GM18505 (cell line): ENCODE measurements at regions not wholly inside any gene's neighbourhood (a gene's known extent, or its start where the extent isn't known, plus 50 kb on each side); places are given as distances from the start of the nearest gene placed in this dataset.

Experiments
- ATAC-seq: cut with Tn5 transposase; IDR thresholded peaks from one replicate; pipeline ENCODE4 v1.9.1; 2021; ENCODE audit not compliant: unreplicated experiment
- POLR2A ChIP-seq: IDR thresholded peaks from 4 replicates; pipeline ENCODE4 v1.6.1; 2011; ENCODE audit warnings: borderline replicate concordance; ENCODE audit not compliant: insufficient read depth, insufficient read length; ENCODE audit errors: extremely low read depth

DNA sequence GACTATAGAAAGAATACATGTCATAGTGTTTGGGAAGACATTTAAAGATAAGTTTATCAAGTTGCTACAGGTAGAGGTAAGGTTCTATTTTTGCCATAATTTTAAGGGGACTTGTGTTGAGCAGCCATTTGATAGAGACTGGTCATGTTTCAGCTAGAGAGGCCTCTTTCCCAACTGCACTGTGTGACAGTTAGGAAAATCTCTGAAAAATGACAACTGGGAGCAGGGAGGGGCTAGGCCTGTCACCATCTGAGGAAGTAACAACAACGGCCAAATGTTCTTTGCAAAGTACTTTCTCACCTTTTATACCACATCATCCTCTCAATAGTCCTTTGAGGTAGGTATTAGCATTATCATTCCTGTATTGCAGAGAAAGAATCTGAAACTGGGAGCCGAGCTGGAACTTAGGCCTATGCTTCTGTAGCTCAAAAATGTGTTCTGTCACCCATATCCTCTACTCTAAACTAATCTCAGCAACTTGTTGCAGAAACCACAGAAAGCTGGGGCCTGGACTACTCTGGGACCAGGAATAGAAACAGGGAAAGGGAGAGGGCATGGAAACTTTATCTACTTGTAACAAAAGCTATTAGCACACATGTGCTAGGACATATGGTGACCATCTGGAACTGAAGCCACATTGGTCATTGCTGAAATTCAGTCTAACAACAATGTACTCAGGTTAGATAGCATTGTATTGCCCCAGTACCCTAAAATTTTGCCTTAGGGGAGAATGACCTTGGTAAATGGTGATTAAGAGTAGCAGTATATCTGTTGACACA, 198.9 kb downstream of the MID1IP1 start:
- ATAC-seq = no peak
- no peak for TF ChIP-seq POLR2A

DNA sequence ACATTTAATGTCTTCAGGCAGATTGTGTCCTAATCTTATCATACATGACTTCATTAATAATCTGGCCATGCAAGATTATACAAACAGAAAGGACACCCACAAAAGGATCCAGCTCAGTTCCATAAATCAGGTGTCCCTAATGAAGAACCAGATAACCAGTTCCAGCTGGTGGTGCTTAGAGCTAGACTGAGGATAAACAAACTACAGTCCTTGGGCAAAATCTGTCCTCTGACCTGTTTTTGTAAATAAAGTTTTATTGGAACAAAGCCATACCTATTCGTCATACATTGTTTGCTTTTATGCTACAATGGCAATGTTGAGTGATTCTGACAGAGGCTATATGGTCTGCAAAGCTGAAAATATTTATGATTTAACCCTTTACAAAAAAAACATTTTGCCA, 199.5 kb downstream of the MID1IP1 start:
- TF ChIP-seq POLR2A = no peak
- ATAC-seq = no peak

DNA sequence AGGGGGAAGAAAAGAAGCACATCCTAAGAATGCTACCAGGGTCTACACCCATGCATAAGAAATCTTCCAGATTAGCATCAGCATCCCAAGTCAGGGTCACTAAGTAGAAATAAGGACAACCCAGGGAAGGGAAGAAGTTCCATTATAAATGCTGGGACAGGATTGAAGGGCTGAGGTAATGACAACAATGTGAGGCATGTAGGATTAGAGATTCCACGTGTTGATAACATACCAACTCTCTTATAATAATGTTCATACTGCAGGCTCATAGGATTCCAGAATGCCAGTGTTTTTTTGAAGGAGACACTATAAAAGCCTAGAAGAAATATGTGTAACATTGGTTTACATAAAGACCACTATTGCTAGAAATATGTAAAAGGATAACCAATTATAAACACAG, 201.2 kb downstream of the MID1IP1 start:
- no peak for TF ChIP-seq POLR2A
- no peak for ATAC-seq

DNA sequence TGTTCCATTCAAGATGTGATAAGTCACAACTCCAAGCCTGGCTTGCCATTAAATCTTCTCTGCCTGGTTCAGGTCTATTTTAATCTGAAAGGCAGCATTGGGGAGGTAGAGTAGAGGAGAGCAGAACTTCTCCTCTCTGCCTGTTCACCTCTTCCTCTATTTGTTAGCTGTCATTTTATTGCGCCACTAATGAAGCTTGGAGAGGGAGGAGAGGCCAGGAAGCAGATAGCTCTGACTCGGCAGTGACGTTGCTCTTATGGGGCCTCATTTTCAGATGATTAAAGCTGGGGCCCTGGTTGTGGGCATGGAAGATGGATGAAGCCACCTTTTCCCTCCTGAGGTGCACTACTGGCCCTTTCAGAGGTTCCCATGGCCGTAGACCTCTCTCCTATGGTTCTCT, 207.3 kb downstream of the MID1IP1 start:
- TF ChIP-seq POLR2A = no peak
- ATAC-seq = no peak

DNA sequence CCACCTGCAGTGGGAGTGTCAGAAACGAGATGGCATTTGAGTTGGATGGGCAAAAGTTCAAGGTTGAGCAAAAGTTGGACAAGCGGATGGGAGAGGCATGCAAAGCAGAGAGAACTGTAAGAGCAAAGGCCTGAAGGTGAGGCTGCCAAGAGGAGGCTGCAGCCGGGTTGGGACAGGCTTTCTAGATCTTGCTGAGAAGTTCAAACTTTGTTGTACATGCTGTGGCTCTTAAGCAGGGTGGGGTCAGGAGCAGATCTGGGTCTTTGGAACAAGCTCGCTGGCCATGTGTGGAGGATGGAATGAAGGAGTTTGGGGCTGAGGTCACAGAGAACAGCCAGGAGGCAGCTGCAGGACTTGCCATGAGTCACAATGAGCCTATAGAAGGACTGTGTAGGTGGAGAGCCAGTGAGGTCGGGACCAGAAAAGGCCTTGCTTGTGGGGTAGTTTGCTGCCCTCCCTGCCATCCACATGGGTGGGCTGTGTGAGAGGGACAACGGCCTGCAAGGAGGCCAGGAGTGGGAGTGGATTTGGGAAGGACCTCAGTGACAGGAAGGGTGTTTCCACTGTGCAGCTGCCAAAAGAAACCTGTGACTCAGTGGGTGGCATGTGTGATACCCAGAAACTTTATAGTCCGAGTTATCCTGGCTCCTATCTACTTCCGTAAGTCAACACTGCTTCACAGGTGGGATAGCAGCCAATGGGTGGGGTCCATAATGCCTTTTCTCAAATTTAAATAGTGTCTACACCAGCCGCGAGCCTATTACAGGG, 210.4 kb downstream of the MID1IP1 start:
- no peak for TF ChIP-seq POLR2A
- ATAC-seq = no peak

DNA sequence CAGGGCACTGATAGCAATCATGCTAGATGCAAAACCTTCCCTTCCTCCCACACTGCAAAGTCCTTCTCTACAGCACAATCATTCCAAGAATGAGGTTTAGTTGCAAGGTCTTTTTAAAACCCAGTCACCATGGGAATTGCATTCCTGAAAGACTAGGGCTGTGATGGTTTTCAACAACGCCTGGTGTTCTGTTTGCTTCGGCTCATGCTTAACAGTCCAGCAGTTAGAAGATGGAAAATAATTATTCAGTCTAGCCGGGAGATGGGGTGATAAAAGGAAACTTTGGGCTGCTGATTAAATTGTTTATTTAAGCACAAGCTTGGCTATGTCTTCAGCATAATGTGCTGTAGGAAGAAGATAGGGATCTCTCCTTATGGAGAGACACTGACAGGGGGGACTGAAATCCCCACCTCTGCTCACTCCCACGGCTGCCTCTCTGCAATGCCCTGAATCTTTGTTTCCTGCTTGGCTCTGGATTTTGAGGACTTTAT, 211.4 kb downstream of the MID1IP1 start:
- no peak for TF ChIP-seq POLR2A

DNA sequence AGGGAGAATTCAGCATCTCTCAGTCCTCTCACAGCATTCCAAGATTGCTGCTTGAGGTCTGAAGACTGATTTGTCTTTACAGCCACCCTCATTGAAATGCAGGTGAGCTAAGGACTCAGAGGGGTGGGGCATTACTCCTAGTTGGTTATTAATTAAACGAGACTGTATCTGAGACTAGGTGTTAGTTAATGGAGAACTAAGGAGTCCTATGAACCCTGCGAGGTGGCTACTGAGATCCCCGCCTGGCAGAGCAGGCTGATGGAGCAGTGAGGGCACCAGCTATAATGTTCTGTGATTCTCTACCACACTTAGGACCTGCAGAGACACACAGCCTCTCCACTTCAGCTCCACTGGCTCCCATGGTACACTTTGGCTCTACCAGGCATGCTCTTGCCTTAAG, 215.3 kb downstream of the MID1IP1 start:
- no peak for ATAC-seq
- no peak for TF ChIP-seq POLR2A

More for the DNA sequence above, 211.4 kb downstream of the MID1IP1 start:
- ATAC-seq = no peak

DNA sequence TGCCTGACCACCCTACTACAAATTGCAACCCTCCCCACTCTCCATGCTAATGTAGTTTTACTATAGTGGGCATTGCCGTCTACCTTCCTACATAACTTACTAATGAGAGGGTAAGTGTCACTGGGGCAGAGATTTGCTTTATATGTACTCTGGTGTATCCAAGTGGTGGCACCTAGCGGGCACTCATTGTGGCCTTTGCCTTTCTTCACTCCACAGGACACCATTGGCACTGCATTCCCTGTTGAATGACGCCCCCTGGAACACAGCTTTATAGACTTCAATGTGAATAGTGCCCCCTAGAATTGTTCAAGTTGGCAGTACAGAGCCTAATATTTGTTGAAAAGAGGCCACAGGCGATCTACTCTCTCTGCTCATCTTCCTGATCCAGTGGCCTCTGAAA, 215.8 kb downstream of the MID1IP1 start:
- no peak for ATAC-seq

DNA sequence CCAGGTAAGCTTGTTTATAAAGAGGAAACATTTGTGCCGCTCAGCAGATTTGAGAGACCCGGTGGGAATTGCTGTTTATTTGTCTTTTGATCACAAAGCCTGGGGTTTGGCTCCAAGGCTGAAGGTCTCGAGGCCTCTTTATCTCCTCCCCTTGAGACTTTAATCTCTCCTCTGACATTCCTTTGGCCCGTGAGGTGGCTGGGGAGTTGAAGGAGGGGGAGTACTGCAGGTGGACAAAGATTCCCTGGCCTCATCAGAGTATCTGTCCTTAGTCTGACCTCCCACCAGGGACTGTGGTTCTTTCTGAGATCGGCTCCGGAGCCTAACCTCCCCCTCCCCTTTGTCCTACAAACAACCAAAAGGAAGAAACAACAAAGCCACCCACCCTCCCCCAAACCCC, 216.5 kb downstream of the MID1IP1 start:
- ATAC-seq = no peak
- no peak for TF ChIP-seq POLR2A

More for the DNA sequence above, 215.8 kb downstream of the MID1IP1 start:
- TF ChIP-seq POLR2A = no peak

DNA sequence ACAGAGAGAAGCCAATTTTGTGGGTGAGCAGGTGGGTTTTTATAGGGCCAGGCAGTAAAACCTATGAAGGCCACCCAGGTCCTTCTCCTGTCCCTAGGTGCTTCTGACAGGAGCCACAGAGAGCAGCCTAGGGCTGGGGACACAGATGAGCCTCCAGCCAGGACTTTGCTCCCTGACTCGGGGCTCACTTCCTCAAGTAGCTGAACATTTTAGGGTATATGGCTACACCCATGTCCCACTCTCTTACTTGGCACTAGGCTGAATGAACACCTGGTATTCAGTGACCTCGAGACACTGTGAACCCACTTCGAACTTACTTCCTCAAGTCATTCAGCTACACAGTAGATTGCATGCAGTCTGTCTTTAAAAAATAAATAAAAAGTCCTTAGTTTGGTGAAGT, 217.3 kb downstream of the MID1IP1 start:
- no peak for TF ChIP-seq POLR2A
- ATAC-seq = no peak

DNA sequence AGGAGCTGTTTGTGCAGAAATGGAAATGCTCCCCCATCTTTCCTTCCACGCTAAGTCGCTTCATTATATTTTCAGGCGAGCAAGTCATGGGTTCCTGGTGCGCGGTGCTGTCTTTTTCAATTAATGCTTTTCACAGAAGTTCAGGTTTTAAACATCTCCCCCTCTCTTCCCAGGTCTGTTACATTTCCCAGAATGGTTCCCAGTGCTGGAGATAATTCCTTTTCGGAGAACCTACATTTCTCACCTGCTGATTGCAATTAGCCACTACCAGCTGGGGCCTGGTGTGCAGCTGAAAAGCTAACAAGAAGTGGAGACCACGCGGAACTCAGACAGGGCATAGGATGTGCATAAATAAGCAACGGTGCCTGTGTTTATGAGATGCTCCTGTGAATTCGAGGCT, 217.8 kb downstream of the MID1IP1 start:
- TF ChIP-seq POLR2A = no peak
- ATAC-seq = no peak

DNA sequence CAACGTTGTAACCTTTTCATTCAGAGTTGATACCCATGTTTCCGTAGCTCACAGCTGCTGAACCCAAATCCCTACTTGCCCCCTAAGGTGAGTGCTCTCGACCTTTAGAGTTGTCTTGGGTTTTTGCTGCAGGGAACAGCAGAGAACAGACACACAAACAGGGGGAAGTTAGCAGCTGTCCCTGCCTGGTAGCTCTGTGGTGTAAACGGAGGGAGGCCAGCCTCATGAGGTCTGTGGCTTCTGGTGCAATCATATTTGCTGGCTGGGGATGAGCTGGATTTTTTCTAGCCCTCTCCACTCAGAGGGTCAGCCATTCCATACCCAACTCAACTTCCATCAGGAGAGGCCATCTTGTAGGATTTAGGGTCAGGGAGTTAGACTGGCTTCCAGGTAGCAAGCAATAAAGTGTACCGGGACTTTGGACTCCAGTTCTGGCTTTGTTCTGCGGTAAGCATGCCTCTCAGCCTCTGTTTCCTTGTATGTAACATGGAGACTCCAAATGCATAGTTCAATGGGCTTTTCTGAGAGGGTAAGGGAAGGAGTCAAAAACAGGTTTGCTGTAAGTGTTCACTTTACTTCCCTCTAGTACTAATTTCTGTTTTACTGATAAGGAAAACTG, 218.9 kb downstream of the MID1IP1 start:
- no peak for ATAC-seq
- TF ChIP-seq POLR2A = no peak

DNA sequence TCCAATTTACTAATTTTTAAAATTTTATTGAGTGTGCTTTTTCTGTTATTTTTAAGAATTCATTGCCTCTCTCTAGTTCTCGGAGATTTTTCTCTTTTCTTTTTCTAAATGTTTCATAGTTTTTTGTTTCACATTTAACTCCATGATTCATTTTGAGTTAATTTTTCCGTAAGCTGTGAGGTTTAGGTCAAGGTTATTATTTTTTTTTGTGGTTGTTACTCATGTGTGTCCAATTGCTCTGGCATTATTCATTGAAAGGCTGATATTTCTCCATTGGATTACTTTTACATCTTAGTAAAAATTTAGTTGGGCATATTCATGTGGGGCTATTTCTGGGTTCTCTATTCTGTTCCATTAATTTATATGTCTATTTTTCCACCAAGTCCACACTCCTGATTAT, 220.8 kb downstream of the MID1IP1 start:
- ATAC-seq = no peak
- TF ChIP-seq POLR2A = no peak

DNA sequence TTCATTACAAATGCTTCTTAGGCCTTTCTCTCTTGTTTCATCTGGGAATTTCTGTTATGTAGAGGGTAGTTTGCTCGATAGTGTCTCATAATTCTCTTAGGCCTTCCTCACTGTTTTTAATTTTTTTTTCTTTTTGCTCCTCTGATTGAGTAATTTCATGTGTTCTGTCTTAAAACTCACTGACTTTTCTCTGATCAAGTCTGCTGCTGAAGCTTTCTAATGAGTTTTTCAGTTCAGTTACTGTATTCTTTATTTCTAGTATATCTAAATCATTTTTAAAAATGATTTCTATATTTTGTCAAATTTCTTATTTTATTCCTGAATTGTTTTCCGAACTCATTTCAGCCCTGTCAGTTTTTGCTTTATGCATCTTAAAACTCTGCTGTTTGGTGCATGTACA, 228.0 kb downstream of the MID1IP1 start:
- no peak for ATAC-seq
- TF ChIP-seq POLR2A = no peak

DNA sequence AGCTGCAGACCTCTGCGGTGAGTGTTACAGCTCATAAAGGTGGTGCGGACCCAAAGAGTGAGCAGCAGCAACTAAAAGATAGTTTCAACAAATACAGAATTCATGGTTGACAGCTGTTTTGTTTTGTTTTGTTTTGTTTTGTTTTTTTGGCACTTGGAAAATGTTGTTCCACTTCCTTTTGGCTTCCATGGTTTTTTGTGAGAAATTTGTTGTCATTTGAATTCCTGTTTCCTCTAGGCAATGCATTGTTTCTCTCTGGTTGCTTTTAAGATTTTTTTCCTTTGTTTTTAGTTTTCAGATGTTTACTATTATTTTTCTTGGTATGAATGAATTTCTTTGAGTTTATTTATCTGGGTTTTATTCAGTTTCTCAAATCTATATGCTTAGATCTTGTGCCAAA, 229.4 kb downstream of the MID1IP1 start:
- TF ChIP-seq POLR2A = no peak
- ATAC-seq = no peak

DNA sequence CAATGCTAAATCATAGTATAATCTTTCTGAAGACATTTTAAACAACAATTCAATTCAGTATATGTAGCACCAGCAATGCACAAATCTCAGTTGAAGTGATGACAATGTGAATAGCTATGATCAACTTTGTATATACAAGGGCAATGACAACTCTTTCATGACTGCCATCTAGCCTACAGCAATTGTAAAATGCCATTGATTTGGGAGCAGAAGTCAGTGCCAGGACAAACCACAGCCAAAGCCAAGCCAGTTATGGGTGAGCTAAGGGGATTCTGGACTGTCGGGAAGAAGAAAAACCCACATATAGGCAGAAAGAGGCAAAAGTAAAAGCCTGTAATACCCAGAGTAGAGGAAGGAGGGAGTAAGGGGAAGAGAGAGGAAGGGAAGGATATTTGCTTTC, 238.6 kb downstream of the MID1IP1 start:
- no peak for TF ChIP-seq POLR2A
- ATAC-seq = no peak
